Eye (tissue), 1 donor: ENCODE measurements at regions not wholly inside any gene's neighbourhood (a gene's known extent, or its start where the extent isn't known, plus 50 kb on each side); places are given as distances from the start of the nearest gene placed in this dataset.
"Not testable (repeated sequence)": the region's sequence is repeated elsewhere in the genome, so short reads cannot be mapped to it uniquely, and the experiment has no call there.

Experiments
- DNase-seq: peaks from one replicate; pipeline ENCODE4 v3.0.0-alpha.2; 2015

- not testable (repeated sequence) for DNase-seq
Measured at GRCh38 chr22:48911067-48911466, 916.6 kb downstream of the BRD1 start.

GRCh38 chr22:48908547-48908946 is 919.1 kb downstream of the BRD1 start:
- no peak for DNase-seq

DNA sequence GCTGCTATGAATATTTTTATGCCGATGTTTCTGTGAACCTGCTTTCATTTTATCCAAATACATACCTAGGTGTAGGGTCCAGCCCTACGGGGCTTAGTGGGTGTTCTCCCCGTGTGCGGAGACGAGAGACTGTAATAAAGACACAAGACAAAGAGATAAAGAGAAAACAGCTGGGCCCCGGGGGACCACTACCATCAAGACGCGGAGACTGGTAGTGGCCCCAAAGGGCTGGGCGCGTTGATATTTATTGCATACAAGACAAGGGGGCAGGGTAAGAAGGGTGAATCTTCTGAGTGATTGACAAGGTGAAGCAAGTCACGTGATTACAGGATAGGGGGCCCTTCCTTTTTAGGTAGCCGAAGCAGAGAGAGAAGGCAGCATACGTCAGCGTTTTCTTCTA is 920.1 kb downstream of the BRD1 start:
- DNase-seq: no peak

DNA sequence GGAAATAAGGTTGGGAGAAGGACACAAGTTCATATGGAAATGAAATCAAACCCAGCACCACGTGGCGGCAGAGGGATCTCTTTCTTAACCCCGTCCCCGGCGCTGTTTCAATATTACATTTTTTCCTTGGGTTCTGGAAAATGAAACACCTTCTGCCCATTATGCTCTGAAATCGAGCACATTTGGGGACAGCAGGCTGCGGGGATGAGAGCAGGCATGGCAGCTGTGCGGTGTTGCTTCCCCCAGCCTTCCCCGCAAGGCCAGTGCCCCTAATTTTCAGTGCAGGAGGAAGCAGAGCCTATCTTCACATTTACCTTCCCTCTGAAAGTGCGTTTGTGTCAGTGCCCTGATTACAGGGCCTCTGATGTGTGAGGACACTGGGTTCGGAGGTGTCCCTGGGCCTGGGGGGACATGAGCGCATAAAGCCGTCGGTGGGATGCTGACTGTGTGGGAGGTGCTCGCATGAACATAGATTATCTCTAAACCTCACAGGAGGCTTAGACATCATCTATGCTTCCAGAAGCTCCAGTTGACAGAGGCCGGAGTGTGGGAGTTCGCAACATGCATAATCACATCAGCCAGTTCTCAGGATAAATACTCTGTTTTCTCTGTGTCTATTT is 921.3 kb downstream of the BRD1 start:
- DNase-seq: no peak

- DNase-seq: no peak
Measured at GRCh38 chr22:48905206-48905975, 922.3 kb downstream of the BRD1 start.

GRCh38 chr22:48902983-48903650 is 924.6 kb downstream of the BRD1 start:
- no peak for DNase-seq

GRCh38 chr22:48902001-48902869 is 925.4 kb downstream of the BRD1 start:
- DNase-seq: no peak

- DNase-seq: no peak
Measured at GRCh38 chr22:48901324-48901723, 926.3 kb downstream of the BRD1 start.

GRCh38 chr22:48900626-48901025 is 927.0 kb downstream of the BRD1 start:
- no peak for DNase-seq

DNA sequence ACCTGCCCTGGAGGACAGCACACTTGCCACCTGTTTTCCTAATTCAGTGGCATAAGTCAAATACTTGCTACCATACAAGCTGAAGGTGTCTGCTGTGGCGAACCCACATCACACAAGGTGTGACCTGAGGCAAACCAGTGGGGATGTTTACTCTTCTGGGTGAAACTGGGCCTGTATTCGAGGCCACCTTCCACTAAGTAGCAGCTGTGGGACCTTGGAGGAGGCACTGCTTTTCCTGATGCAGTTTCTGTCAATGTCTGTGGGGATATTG is 927.4 kb downstream of the BRD1 start:
- DNase-seq: no peak

DNA sequence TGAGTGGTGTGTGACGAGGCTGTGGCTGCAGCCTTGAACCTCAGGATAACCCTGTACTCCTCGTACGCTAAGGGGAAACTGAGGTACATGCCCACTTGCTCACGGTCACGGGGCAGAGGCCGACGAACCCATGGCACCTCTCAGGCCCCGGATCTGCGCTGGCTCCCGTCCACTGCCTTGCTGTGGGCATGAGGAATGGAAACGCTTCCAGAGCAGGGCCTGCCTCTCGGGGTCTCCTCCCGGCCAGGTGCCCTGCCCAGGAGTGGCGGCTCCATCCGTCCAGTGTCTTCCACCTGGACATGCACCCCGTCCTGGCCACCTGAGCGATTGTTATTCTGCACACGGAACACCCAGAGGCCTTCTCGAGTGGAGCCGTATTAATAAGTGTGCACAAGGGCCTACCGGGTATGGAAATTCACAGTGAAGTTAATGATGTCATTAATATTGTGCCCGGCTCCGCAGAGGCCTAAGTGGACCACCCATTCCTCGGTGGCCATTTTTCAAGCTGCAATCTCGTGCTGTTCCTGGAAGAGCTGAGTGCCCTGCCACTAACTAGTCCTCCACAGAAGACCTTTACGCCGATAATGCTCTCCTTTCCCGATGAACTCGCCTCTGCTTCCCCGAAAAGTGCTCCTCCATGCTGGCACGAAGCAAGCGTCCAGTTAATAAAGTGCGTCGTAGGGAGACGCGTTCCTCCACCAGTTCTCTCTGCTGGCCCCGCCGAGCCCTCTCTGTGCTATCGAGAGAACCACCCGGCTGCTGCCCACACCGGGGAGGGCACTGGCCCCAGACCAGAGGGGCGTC is 927.9 kb downstream of the BRD1 start:
- no peak for DNase-seq

DNA sequence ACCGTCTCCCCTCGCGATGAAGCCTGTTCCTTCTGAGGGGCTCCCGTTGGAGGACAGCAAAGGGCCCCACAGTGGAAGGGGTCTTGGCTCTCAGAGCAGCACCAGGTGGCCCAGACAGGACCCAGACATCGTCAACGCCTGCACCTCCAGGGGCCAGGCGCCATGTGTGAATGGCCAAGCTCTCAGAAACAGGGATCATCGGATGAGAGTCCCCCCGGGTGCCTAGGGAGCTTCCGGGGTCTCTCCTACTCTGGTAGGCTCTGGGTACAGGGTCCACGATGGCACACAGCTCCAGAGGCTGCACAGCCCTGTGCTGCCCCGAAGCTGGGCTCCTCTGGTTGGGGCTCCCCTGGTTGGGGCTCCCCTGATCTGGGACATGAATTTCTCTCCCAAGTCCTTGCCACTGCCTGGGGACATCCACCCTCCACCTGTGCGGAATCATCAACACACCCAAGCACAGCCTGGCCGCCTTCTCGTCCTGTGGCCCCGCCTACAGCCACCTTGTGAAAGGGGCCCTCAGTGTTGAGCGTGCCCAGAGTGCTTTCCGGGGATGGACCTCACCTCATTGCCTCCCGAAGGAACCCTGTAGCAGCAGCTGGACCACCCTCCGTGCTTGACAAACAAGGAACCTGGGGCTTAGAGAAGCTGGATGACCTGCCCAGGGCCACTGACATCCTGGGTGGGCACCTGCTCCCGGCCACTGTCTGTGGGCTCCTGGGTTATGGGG is 929.0 kb downstream of the BRD1 start:
- DNase-seq: no peak

- no peak for DNase-seq
Measured at GRCh38 chr22:48897645-48898370, 929.9 kb downstream of the BRD1 start.

- DNase-seq: no peak
Measured at GRCh38 chr22:48896766-48897644, 930.7 kb downstream of the BRD1 start.

DNA sequence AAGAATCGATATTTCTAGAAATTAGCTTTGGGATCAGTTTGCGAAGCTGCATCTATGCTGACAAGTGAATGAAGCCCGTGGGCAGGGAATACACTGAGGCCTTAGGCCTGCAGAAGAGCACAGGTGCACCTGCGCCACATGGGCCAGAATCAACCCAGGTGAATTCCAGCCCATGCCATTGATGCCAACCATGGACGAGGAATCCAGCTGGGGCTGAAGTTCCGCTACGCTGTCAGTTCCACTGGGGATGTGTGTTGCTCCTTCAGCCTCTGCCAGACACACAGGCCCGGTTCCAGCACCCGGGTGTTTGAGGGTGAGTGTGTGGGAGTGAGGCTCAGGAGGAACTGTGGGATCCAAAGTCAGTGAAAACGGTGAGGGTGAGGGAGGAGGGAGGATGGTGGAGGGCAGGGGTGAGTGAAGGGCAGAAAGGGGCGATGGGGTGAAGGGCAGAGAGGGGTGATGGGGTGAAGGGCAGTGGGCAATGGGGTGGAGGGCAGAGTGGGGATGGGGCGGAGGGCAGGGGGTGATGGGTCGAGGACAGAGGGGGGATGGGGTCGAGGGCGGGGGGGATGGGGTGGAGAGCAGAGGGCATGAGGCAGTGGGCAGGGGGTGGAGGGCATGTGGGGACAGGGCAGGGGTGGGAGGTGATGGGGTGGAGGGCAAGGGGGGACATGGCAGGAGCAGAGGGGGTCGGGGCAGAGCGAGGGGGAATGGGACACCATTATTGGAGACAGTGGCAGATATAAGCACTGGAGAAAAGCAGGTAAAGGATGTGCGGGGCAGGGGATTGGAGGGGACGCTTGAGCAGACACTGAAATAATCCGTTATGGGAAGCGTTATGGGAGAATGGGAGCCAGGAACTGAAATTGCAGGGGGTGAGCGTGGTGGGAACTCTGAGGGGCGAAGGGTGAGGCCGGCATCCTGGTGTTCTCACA is 931.6 kb downstream of the BRD1 start:
- no peak for DNase-seq

- DNase-seq: no peak
Measured at GRCh38 chr22:48895336-48895735, 932.3 kb downstream of the BRD1 start.

DNA sequence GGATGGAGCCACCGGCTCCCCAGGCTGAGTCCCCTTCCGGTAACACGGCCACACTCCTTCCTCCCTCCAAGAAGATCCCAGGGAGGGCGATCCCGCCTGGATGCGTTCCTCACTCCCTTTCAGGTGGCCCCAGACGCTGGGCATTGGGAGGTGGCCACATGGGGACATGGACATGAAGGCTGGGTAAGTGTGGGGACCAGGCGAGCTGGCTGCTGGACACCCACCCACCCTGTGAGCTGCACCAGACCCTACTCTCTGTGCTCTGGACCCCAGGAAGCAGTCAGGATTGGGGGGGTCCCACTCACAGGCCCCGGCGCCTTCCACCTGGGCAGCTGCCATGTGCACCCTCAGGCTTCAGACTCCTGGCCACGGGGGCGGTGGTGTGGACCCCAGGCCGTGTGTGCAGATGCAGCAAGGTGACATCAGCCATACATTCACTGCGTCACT is 932.8 kb downstream of the BRD1 start:
- no peak for DNase-seq

DNA sequence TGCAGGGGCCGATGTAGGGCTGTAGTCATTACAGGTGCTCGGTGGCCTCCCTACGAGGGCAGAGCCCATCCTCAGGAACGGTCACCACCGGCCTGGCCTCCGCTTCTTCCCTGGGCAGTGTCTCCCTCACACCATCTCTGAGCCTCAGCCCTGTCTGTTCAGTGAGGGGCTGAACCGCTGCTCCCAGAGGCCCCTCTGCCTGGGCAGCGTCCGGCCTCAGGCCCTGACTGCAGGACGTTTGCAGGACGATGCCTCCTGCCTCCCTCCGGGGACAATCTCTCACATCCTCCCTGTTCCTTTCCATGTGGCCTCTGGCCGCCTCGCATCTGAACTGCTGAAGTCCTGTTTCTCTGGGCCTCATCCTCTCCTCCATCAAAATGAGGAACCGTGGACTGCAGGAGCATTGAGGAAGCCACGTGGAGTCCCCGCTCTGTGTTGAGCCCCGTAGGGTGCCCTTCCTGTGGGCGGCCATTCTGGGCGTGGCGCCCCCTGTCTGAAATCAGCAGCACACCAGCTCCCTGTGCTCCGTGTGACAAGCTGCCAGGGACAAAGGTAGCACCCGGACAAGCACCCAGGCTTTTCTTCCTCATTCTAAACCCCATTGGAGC is 933.5 kb downstream of the BRD1 start:
- DNase-seq: no peak
